Subcutaneous abdominal adipose tissue (tissue), 5 donors: ENCODE measurements at regions not wholly inside any gene's neighbourhood (a gene's known extent, or its start where the extent isn't known, plus 50 kb on each side); places are given as distances from the start of the nearest gene placed in this dataset.

Experiments used
- H3K27ac ChIP-seq: one replicate; pipeline ENCODE4 v1.7.0; 2013; ENCODE audit warnings: low read depth, mild to moderate bottlenecking, inconsistent platforms, low read length, moderate library complexity
- H3K27me3 ChIP-seq, 5 donors: one replicate each; pipeline ENCODE4 v1.7.0; 2013; ENCODE audit warnings: low read length in 5 of 5, inconsistent platforms in 1 of 5; ENCODE audit not compliant: control insufficient read depth in 5 of 5, insufficient read depth in 4 of 5
- H3K36me3 ChIP-seq, 5 donors: one replicate each; pipeline ENCODE4 v1.7.0; 2013; ENCODE audit warnings: low read length in 5 of 5; ENCODE audit not compliant: control insufficient read depth in 5 of 5, insufficient read depth in 5 of 5
- H3K4me1 ChIP-seq, 5 donors: one replicate each; pipeline ENCODE4 v1.7.0; 2013; ENCODE audit warnings: low read length in 5 of 5, mild to moderate bottlenecking in 3 of 5, moderate library complexity in 1 of 5; ENCODE audit not compliant: control insufficient read depth in 5 of 5, insufficient read depth in 5 of 5
- H3K4me3 ChIP-seq, 5 donors: one replicate each; pipeline ENCODE4 v1.7.0; 2013; ENCODE audit warnings: low read length in 5 of 5, low read depth in 1 of 5
- H3K9ac ChIP-seq, 5 donors: one replicate each; pipeline ENCODE4 v1.7.0; 2013; ENCODE audit warnings: low read length in 5 of 5, mild to moderate bottlenecking in 4 of 5, moderate library complexity in 3 of 5
- H3K9me3 ChIP-seq, 5 donors: one replicate each; pipeline ENCODE4 v1.7.0; 2013; ENCODE audit warnings: low read length in 5 of 5; ENCODE audit not compliant: control insufficient read depth in 5 of 5
- donor health status: healthy.
- donor health status: healthy.
- donor health status: healthy.
- donor health status: healthy.
- donor health status: healthy.

DNA sequence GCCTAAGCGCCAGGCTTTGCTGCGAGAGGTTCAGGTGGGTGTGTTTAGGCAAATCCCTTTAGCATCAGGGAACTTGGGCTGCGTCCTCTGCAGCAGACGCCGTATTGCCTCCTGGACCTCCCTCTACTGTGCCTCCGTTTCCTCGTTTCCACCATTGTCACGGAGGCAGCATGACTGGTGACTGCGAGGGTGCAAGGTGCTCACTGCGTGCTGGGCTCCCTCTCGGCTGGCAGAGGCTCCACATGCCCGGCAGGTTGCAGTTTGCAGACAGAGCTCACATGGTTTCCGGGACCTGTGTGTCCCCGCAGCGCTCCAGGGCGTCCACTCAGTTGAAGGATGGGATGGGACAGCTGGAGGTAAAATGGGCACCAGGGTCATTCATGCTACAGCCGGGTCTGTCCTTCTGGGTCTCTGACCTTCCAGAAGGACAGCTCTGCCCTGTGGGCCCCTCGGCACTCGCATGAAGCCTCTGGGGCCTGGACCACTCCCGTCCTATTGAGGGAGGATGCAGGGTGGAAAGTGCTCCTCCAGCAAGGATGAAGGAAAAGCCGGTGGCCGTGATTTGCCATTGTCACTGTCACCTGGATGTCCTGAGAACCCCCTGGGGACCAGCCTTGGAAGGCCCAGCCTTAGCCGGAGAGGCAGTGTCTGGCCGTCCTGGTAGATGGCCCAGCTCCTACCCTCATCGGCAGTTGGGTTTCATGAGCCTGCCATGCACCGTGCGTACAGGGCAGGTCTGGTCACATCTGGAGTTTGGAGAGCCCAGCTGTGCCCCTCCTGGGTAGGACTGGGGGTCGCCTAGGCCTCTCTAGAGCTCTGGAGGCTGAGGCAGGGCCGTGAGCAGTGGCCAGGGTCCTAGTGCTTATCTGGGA lies 146.5 kb downstream of the KIF26A start:
- no peak overlapping the region for H3K4me3 ChIP-seq
- no peak overlapping the region for H3K9ac ChIP-seq
- peaks cover 4 to 26% (median 10%) of the 10 kb centered on the region in 5 donors for H3K27me3 ChIP-seq
- no peak overlapping the region for H3K27ac ChIP-seq
- peaks cover 0 to 3% (median 0%) of the 10 kb centered on the region in 5 donors for H3K9me3 ChIP-seq
- H3K36me3 ChIP-seq: no peaks in the 10 kb centered on the region
- H3K4me1 ChIP-seq: peaks cover 0 to 6% (median 0%) of the 10 kb centered on the region in 5 donors

DNA sequence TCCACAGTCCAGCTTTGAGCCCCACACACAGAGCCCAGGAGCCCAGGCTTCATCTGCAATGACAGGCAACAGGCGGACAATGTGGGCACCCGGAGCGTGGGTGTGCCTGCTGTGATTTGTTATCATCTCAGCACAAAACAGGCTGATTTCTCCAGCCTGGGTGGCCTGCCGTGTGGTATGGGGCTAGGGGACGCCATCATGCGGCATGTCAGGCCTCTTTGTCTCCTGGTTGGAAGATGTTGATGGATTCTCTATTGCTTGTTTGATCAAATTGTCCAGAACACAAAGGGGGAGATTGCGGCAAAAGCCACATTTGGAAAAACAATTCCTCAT lies 147.1 kb downstream of the KIF26A start:
- Histone ChIP-seq H3K4me1 (peaks cover 0 to 6% (median 0%) of the 10 kb centered on the region in 5 donors), H3K4me3 (no peak overlapping the region), H3K27ac (no peak overlapping the region), H3K9ac (no peak overlapping the region), H3K36me3 (no peaks in the 10 kb centered on the region), H3K27me3 (peaks cover 4 to 27% (median 10%) of the 10 kb centered on the region in 5 donors), H3K9me3 (peaks cover 0 to 3% (median 0%) of the 10 kb centered on the region in 5 donors)

GRCh38 chr14:104286086-104286485 lies 147.7 kb downstream of the KIF26A start:
- Histone ChIP-seq H3K36me3 (no peaks in the 10 kb centered on the region), H3K9me3 (peaks cover 0 to 3% (median 0%) of the 10 kb centered on the region in 5 donors), H3K4me1 (peaks cover 0 to 6% (median 0%) of the 10 kb centered on the region in 5 donors), H3K9ac (no peak overlapping the region), H3K27me3 (peaks cover 5 to 33% (median 15%) of the 10 kb centered on the region in 5 donors), H3K4me3 (no peak overlapping the region), H3K27ac (no peak overlapping the region)

GRCh38 chr14:104286496-104286895 lies 148.1 kb downstream of the KIF26A start:
- Histone ChIP-seq H3K36me3 (no peaks in the 10 kb centered on the region), H3K9me3 (peaks cover 0 to 3% (median 0%) of the 10 kb centered on the region in 5 donors), H3K4me1 (peaks cover 0 to 6% (median 0%) of the 10 kb centered on the region in 5 donors), H3K27ac (no peak overlapping the region), H3K27me3 (peaks cover 6 to 37% (median 16%) of the 10 kb centered on the region in 5 donors), H3K4me3 (no peak overlapping the region), H3K9ac (no peak overlapping the region)

DNA sequence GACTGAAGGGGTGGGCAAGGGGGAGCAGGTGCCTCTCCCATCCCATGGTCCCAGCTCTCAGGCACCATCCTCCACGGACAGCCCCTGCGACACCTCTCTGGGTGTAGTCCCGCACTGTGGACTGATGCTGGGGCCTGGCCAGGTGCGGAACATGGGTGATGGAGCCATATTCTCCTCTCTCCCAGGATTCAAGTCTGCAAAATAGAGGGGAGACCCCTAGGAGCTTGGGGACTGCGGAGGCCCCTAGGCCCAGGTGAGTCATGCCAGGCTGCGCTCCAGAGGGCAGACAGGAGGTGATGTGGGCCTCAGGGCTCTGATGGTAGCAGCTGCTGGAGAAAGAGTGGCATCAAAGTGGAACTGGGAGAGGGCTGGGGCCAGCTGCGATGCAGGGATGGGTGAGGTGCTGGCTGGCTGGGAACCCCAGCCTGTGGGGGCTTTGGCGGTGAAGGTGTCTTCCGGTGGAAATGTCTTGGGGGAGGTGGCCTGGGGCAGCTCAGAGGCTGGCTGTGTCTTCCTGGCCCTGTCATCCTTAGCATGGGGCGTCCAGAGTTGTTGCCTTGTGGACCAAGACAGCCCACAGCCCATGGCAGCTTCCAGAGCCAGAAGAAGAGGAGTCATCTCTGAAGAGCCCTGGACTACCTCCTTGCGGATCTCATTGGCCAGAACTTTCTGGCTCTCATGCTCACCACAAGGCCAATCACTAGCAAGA lies 149.1 kb downstream of the KIF26A start:
- no peak overlapping the region for H3K9ac ChIP-seq
- no peak overlapping the region for H3K27ac ChIP-seq
- H3K36me3 ChIP-seq: no peaks in the 10 kb centered on the region
- peaks cover 0 to 3% (median 0%) of the 10 kb centered on the region in 5 donors for H3K9me3 ChIP-seq
- peaks cover 0 to 6% (median 0%) of the 10 kb centered on the region in 5 donors for H3K4me1 ChIP-seq
- no peak overlapping the region for H3K4me3 ChIP-seq
- H3K27me3 ChIP-seq: peaks cover 6 to 32% (median 15%) of the 10 kb centered on the region in 5 donors

DNA sequence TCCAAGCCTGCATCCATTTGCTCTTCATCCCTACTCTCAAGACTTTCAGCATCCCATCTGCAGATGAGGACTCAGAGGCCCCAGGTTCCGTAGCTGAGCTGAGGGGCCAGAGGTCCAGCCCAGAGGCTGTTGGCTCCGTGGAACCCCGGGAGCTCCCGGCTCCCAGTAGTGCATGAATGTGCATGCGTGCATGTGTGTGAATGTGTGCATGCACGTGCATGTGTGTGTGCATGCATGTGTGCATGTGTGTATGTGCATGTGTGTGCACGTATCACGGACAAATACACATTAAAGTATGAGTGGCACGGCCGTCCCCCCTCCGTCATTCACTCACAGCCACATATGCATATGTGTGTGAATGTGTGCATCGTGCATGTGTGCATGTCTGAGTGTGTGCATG lies 149.9 kb downstream of the KIF26A start:
- H3K36me3 ChIP-seq: no peaks in the 10 kb centered on the region
- no peak overlapping the region for H3K4me3 ChIP-seq
- peaks cover 0 to 3% (median 0%) of the 10 kb centered on the region in 5 donors for H3K9me3 ChIP-seq
- no peak overlapping the region for H3K27ac ChIP-seq
- H3K4me1 ChIP-seq: peaks cover 0 to 6% (median 0%) of the 10 kb centered on the region in 5 donors
- no peak overlapping the region for H3K9ac ChIP-seq
- H3K27me3 ChIP-seq: peaks cover 6 to 25% (median 12%) of the 10 kb centered on the region in 5 donors

DNA sequence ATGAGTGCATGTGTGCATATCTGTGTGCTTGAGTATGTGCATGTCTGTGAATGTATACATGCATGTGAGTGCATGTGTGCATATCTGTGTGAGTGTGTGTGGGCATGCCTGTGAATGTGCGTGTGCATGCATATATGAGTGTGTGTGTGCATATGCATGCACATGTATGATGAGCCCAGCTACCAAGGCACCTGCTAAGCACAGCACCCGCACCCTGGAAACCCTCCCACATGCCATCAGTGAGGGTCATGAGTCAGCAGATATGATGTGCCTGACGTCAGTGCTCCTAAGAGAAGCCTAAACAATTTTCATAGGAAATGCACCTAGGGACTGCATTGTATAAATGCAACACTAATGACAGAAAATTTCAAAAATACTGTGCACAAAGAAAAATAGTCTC lies 151.1 kb downstream of the KIF26A start:
- Histone ChIP-seq H3K9ac (no peak overlapping the region), H3K4me1 (peaks cover 0 to 14% (median 5%) of the 10 kb centered on the region in 5 donors), H3K27me3 (peaks cover 16 to 27% (median 20%) of the 10 kb centered on the region in 5 donors), H3K9me3 (peaks cover 0 to 3% (median 0%) of the 10 kb centered on the region in 5 donors), H3K27ac (no peak overlapping the region), H3K4me3 (no peak overlapping the region), H3K36me3 (no peaks in the 10 kb centered on the region)

GRCh38 chr14:104290058-104290667 lies 151.8 kb downstream of the KIF26A start:
- Histone ChIP-seq H3K4me3 (no peak overlapping the region), H3K36me3 (no peaks in the 10 kb centered on the region), H3K4me1 (peaks cover 0 to 11% (median 5%) of the 10 kb centered on the region in 5 donors), H3K27ac (no peak overlapping the region), H3K9ac (no peak overlapping the region), H3K27me3 (peaks cover 18 to 34% (median 22%) of the 10 kb centered on the region in 5 donors), H3K9me3 (peaks cover 0 to 3% (median 0%) of the 10 kb centered on the region in 5 donors)

GRCh38 chr14:104290756-104291122 lies 152.4 kb downstream of the KIF26A start:
- Histone ChIP-seq H3K4me3 (no peak overlapping the region), H3K9ac (no peak overlapping the region), H3K9me3 (peaks cover 0 to 3% (median 0%) of the 10 kb centered on the region in 5 donors), H3K36me3 (no peaks in the 10 kb centered on the region), H3K27me3 (peaks cover 18 to 39% (median 26%) of the 10 kb centered on the region in 5 donors), H3K27ac (no peak overlapping the region), H3K4me1 (peaks cover 0 to 8% (median 5%) of the 10 kb centered on the region in 5 donors)
